Psoas muscle (tissue), 7 donors: ENCODE measurements at regions not wholly inside any gene's neighbourhood (a gene's known extent, or its start where the extent isn't known, plus 50 kb on each side); places are given as distances from the start of the nearest gene placed in this dataset.

Experiments
- ATAC-seq, 4 donors: fragments of 200-7000 bp; cut with Tn5 transposase; one replicate each; pipeline ENCODE4 v1.9.1; 2020; ENCODE audit warnings: moderate library complexity in 3 of 4, mild to moderate bottlenecking in 2 of 4
- DNase-seq, 2 donors: peaks; one replicate each; pipeline ENCODE4 v3.0.0-alpha.2; 2020
- H3K27ac ChIP-seq: fragments of 200-600 bp; one replicate; pipeline ENCODE4 v1.8.0; 2022
- H3K27me3 ChIP-seq, 3 donors: fragments of 200-600 bp in 1 of 3; one replicate each; pipeline versions ENCODE4 v1.6.1 to v1.8.0; 2013 to 2022; ENCODE audit warnings: low read length in 2 of 3, mild to moderate bottlenecking in 2 of 3, moderate library complexity in 1 of 3; ENCODE audit not compliant: insufficient read depth in 3 of 3
- H3K36me3 ChIP-seq, 2 donors: fragments of 200-600 bp in 1 of 2; one replicate each; pipeline versions ENCODE4 v1.6.1 to v1.8.0; 2013 to 2022; ENCODE audit warnings: low read depth in 1 of 2, mild to moderate bottlenecking in 1 of 2, moderate library complexity in 1 of 2; ENCODE audit not compliant: insufficient read depth in 1 of 2
- H3K4me1 ChIP-seq: fragments of 200-600 bp; one replicate; pipeline ENCODE4 v1.8.0; 2022
- H3K4me3 ChIP-seq: fragments of 200-600 bp; one replicate; pipeline ENCODE4 v1.8.0; 2022; ENCODE audit warnings: mild to moderate bottlenecking
- H3K9me3 ChIP-seq: fragments of 200-600 bp; one replicate; pipeline ENCODE4 v1.8.0; 2022
- CTCF ChIP-seq: fragments of 200-600 bp; IDR thresholded peaks from one replicate; pipeline ENCODE4 v1.8.0; 2022; ENCODE audit warnings: antibody characterized with exemption
- WGBS, 3 donors: extraction: QIAGEN DNeasy Blood & Tissue Kit; methylation state at CpG; one replicate each; pipeline versions ENCODE4 v1.1.6 to v1.1.7; 2013; 5-methylcytosine and 5-hydroxymethylcytosine counted together
- intact Hi-C, 2 donors: fragments of 100-400 bp; cut with DNase I; formaldehyde crosslinking; loops; one replicate each; pipeline versions ENCODE4 v1.11.0 to v1.14.2; 2022
- donor health status: healthy with polysubstance abuse.
- donor health status: DM: no; HTN: no; CAD: no; lungs with moderate emphysema.
- donor health status: Bipolar disorder and iron deficiency.
- donor health status: healthy.
- donor health status: DM: yes; HTN: yes; CAD: no.
- donor health status: DM: no; HTN: no; CAD: no.
- donor health status: DM: yes; HTN: yes; CAD: no.

GRCh38 chr9:30964332-30964731 is 1420.1 kb upstream of the ACO1 start:
- ATAC-seq (no peak), DNase-seq (no peak)
- H3K4me1 ChIP-seq, result no peaks in the 10 kb centered on the region
- no peaks in the 10 kb centered on the region for H3K36me3 ChIP-seq
- intact Hi-C loops, result no loop called here
- H3K27ac ChIP-seq, result no peak overlapping the region
- H3K4me3 ChIP-seq, result no peak overlapping the region
- H3K27me3 ChIP-seq, result no peaks in the 10 kb centered on the region
- no peak for TF ChIP-seq CTCF
- no peaks in the 10 kb centered on the region for H3K9me3 ChIP-seq

- H3K27ac ChIP-seq, result no peak overlapping the region
- no peaks in the 10 kb centered on the region for H3K9me3 ChIP-seq
- intact Hi-C loops, result no loop called here
- no peaks in the 10 kb centered on the region for H3K4me1 ChIP-seq
- DNase-seq (no peak), ATAC-seq (no peak)
- 37 to 45% (median 38%) methylated on average over 1 of the region's 1 CpG for WGBS, 3 donors
- H3K36me3 ChIP-seq, result no peaks in the 10 kb centered on the region
- H3K4me3 ChIP-seq, result no peak overlapping the region
- no peaks in the 10 kb centered on the region for H3K27me3 ChIP-seq
- TF ChIP-seq CTCF, result no peak
Observed at GRCh38 chr9:30967476-30967875, 1417.0 kb upstream of the ACO1 start.

GRCh38 chr9:30970186-30970585 is 1414.3 kb upstream of the ACO1 start:
- Histone ChIP-seq H3K9me3 (no peaks in the 10 kb centered on the region), H3K27me3 (no peaks in the 10 kb centered on the region), H3K4me1 (no peaks in the 10 kb centered on the region), H3K27ac (no peak overlapping the region), H3K4me3 (no peak overlapping the region), H3K36me3 (no peaks in the 10 kb centered on the region)
- intact Hi-C loops, result no loop called here
- TF ChIP-seq CTCF, result no peak
- no peak for ATAC-seq
- no peak for DNase-seq
- 74 to 80% (median 77%) methylated on average over 2 of the region's 2 CpGs for WGBS, 3 donors

- 77 to 89% (median 82%) methylated on average over 3 of the region's 3 CpGs for WGBS, 3 donors
- H3K27me3 ChIP-seq, result no peaks in the 10 kb centered on the region
- ATAC-seq (no peak), DNase-seq (no peak)
- no peak overlapping the region for H3K27ac ChIP-seq
- no peak overlapping the region for H3K4me3 ChIP-seq
- TF ChIP-seq CTCF, result no peak
- H3K36me3 ChIP-seq, result no peaks in the 10 kb centered on the region
- no peaks in the 10 kb centered on the region for H3K9me3 ChIP-seq
- intact Hi-C loops, result no loop called here
- no peaks in the 10 kb centered on the region for H3K4me1 ChIP-seq
Observed at GRCh38 chr9:30970812-30971211, 1413.6 kb upstream of the ACO1 start.

- no peak for TF ChIP-seq CTCF
- Histone ChIP-seq H3K27me3 (no peaks in the 10 kb centered on the region), H3K4me3 (no peak overlapping the region), H3K4me1 (no peaks in the 10 kb centered on the region), H3K27ac (no peak overlapping the region), H3K36me3 (no peaks in the 10 kb centered on the region), H3K9me3 (no peaks in the 10 kb centered on the region)
- intact Hi-C loops, result no loop called here
- DNase-seq, result no peak
- ATAC-seq, result no peak
Observed at GRCh38 chr9:30972654-30973053, 1411.8 kb upstream of the ACO1 start.
